ENCODE measurements at regions not wholly inside any gene's neighbourhood (a gene's known extent, or its start where the extent isn't known, plus 50 kb on each side); places are given as distances from the start of the nearest gene placed in this dataset.

DNA sequence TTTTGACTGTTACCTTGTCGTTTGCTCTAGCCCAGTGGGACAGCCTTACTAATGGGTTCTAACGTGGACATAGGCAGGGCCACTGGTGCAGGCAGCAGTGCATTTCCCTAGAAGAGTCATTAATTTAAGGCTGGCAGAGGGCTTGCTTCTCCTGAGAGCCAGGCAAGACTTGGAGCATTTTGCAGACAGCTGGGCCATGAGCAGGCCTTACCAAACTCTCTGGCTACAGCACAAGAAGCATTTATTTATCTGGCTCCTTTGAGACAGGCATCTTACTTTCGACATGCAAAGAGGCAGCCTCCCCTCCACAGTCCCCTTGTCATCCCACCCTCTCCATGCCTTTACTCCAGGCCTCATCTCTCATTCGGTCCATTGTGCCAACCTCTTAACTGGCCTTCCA is 139.9 kb downstream of the CSNK2A3 start:
- H3K4me3 ChIP-seq (ENCODE audit: low read depth, low read length) = no peak overlapping the region
- TF ChIP-seq, protein P1, sequence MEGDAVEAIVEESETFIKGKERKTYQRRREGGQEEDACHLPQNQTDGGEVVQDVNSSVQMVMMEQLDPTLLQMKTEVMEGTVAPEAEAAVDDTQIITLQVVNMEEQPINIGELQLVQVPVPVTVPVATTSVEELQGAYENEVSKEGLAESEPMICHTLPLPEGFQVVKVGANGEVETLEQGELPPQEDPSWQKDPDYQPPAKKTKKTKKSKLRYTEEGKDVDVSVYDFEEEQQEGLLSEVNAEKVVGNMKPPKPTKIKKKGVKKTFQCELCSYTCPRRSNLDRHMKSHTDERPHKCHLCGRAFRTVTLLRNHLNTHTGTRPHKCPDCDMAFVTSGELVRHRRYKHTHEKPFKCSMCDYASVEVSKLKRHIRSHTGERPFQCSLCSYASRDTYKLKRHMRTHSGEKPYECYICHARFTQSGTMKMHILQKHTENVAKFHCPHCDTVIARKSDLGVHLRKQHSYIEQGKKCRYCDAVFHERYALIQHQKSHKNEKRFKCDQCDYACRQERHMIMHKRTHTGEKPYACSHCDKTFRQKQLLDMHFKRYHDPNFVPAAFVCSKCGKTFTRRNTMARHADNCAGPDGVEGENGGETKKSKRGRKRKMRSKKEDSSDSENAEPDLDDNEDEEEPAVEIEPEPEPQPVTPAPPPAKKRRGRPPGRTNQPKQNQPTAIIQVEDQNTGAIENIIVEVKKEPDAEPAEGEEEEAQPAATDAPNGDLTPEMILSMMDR (IDR thresholded peaks at IDR 0.05; ENCODE audit: borderline replicate concordance, insufficient read depth, low read depth, low read length) = no peak

DNA sequence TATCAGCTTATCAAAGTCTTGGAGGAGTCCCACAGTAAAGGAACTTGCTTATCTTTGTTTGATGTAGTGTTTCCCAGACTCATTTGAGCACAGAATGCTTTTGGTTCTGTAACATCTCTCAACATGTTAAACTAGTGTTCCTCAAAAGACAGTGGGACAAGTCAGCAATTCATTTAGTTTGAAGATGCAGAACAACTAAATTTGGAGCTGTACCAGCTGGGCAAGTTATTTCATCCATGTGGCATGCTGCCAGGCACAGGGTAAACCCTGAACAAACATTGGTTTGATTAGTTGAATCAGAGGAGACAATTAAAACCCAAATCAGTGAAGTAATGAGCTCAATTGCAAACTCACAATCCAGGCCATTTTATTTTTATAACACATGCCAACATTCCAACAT is 141.2 kb downstream of the CSNK2A3 start:
- TF ChIP-seq, protein P1 (IDR thresholded peaks at IDR 0.05; ENCODE audit: borderline replicate concordance, insufficient read depth, low read depth, low read length) = no peak
- no peak overlapping the region for H3K4me3 ChIP-seq (ENCODE audit: low read depth, low read length)

DNA sequence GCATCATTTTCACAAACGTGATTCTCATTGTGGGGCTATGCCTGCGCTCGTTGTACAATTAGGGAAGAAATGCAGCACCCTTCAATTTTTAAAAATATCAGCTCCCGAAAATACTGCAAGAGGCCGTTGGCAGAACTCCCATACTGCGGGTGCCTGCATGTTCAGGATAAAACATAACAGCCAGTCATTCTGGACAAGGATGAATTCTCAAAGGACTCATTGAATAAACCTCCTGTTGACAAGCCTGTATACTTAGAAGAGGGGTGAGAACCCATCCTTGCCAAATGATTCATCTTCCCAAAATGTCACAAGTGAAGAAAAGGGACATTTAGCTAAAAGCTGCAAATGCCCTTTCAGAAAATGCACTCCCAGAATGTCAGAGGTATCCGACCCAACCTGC is 141.9 kb downstream of the CSNK2A3 start:
- TF ChIP-seq, protein P1 (IDR thresholded peaks at IDR 0.05; ENCODE audit: borderline replicate concordance, insufficient read depth, low read depth, low read length) = no peak
- H3K4me3 ChIP-seq (ENCODE audit: low read depth, low read length) = no peak overlapping the region

DNA sequence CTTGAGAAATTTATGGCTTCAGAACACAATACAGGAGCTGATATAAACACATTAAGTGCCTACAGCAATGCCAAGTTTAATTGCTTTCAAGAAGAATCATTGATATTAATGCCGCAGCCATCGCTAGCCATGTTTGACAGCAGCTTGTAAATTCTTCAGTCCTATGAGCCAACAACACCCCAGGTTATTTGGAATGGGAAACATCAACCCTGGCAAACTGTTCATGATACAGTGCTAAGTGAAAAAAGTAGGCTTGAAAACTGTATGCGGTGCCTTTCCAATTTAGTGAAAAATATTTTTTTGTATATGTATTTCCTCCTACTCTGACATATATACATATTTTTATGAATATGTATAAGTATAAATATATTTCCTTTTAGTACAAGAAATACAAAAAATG is 142.6 kb downstream of the CSNK2A3 start:
- no peak overlapping the region for H3K4me3 ChIP-seq (ENCODE audit: low read depth, low read length)
- TF ChIP-seq, protein P1 (IDR thresholded peaks at IDR 0.05; ENCODE audit: borderline replicate concordance, insufficient read depth, low read depth, low read length) = no peak

DNA sequence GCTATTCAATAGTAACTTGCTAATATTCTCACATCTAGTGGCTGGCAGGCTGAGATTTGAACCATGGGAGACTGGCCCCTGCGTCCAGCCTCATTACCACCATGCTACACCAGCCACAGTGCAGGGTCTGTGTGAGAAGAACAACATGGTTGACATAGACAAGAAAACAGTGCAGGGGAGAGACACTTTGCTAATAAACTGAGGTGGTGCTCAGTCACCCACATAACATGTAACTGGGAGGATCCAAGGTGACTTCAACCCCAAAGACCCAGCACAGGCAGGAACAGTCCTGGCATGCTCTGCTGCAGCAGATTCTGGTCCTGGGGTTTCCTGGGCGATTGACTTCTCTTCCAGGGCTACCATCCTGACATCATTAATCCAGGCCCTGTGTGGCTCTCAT is 143.1 kb downstream of the CSNK2A3 start:
- TF ChIP-seq, protein P1 (IDR thresholded peaks at IDR 0.05; ENCODE audit: borderline replicate concordance, insufficient read depth, low read depth, low read length) = no peak
- H3K4me3 ChIP-seq (ENCODE audit: low read depth, low read length) = no peak overlapping the region

DNA sequence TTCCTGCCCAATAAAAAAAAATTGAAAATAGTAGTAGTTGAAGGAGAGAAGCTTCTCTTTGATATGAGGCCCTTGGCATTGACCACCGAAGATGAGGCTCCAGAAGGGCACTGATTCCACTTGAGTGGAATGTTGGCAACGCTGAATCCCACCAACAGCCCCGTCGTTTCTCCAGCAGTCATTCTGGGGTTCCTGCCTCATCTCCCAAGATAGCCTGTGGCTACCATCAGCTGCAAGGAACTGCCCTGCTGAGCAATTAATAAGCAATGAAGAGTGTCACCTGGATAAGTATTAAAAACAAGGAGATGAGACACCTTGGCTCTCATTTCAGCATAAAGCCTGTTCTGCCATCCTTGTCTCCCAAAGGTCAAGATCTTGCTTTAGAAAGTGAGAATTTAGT is 144.1 kb downstream of the CSNK2A3 start:
- TF ChIP-seq, protein P1 (IDR thresholded peaks at IDR 0.05; ENCODE audit: borderline replicate concordance, insufficient read depth, low read depth, low read length) = no peak
- H3K4me3 ChIP-seq (ENCODE audit: low read depth, low read length) = no peak overlapping the region

DNA sequence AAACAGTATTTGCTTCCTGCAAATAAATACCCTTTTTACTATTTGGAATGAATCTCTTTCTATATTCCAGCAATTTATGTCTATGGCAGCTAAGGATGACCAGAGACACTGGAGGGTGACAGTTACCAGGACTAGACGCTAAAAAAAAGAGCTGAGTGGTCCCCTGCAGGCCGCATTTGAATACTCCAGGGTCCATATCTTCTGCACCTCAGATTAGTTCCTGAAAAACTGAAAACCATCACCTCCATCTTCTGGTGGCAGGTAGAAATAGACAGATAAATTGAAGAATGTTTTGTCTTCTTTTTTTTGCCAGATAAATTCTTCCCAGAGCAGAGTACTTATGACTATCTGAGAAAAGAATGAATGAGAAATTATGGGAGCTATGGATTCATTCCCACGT is 145.6 kb downstream of the CSNK2A3 start:
- no peak overlapping the region for H3K4me3 ChIP-seq (ENCODE audit: low read depth, low read length)
- TF ChIP-seq, protein P1 (IDR thresholded peaks at IDR 0.05; ENCODE audit: borderline replicate concordance, insufficient read depth, low read depth, low read length) = no peak

Measured in GM12875 (cell line).